Hepatocyte (in vitro differentiated cells): ENCODE measurements at regions not wholly inside any gene's neighbourhood (a gene's known extent, or its start where the extent isn't known, plus 50 kb on each side); places are given as distances from the start of the nearest gene placed in this dataset.

Source experiments
- CTCF ChIP-seq: fragments of 200-600 bp; sonication (generic); IDR thresholded peaks from 2 replicates; pipeline ENCODE4 v1.5.1; 2016; ENCODE audit warnings: antibody characterized with exemption, mild to moderate bottlenecking; ENCODE audit not compliant: poor library complexity
- EZH2 ChIP-seq: fragments of 200-600 bp; sonication (generic); IDR thresholded peaks from 2 replicates; pipeline ENCODE4 v1.6.1; 2016; ENCODE audit warnings: antibody characterized with exemption, mild to moderate bottlenecking, borderline replicate concordance
- EZH2phosphoT487 ChIP-seq: fragments of 200-600 bp; sonication (generic); IDR thresholded peaks from one replicate; pipeline ENCODE4 v1.6.1; 2018; ENCODE audit warnings: antibody characterized with exemption, mild to moderate bottlenecking, low read depth, moderate library complexity; ENCODE audit not compliant: unreplicated experiment, severe bottlenecking

DNA sequence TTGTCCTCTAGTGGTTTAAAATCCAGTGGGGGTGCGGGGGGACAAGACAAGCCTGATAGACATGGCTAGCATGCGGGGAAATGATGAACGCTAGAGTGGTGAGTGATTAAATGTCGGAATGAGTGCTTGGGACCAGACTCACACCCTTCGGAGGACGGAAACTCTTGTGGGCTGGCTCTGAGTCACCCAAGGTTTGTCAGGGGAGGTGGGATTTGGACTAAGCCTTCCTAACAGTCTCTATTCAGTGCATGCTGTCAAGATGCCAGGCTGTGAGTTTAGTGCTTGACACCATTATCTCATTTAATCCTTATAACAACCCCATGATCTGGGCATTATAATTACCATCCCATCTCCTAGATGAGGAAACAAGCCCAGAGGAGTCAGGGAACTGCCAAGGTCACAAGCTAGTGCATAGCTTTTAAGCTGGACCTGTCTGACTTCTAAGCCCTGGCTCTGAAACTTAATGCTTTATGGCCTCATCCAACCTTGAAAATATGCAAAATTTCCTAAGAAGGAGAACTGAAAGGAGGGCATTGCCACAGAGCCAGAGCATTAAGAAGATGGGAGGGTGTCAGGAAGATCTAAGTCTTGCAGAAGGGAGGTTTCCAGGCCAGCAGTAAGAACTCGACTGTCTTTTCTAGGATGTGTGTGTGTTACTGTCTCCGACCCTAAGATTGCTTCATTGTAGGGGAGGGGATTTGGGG is 168.7 kb upstream of the LRFN2 start:
- no peak for TF ChIP-seq CTCF
- no peak for TF ChIP-seq EZH2
- TF ChIP-seq EZH2phosphoT487, result no peak
